HCT116 (cell line): ENCODE measurements at regions not wholly inside any gene's neighbourhood (a gene's known extent, or its start where the extent isn't known, plus 50 kb on each side); places are given as distances from the start of the nearest gene placed in this dataset.

Source experiments
- ATAC-seq: fragments of 200-7000 bp; cut with Tn5 transposase; 2 replicates; pipeline ENCODE4 v1.9.1; 2020; ENCODE audit warnings: mild to moderate bottlenecking, moderate library complexity
- BruUV-seq: library from RNA; stranded (reverse); fragments of 400-500 nt; replicated peaks from 2 replicates; lab custom pipeline; 2021; lab: Mats Ljungman, UMichigan
- CTCF ChIA-PET: fragments of 300-600 bp; sonication (Branson Sonifier 250); formaldehyde crosslinking; loops from one replicate; lab custom pipeline; 2021; ENCODE audit warnings: antibody characterized with exemption; lab: Charles Lee
- POLR2A ChIA-PET: fragments of 300-600, 350-600 bp; sonication (Branson Sonifier 250); formaldehyde crosslinking; loops from one replicate; lab custom pipeline; 2021; ENCODE audit warnings: antibody characterized with exemption; lab: Charles Lee
- RAD21 ChIA-PET, 2 experiments: fragments of 300-600 bp; sonication (Branson Sonifier 250); formaldehyde crosslinking; loops; one replicate each; lab custom pipeline; 2023; ENCODE audit warnings: low total read pairs in 2 of 2; ENCODE audit not compliant: uncharacterized antibody in 2 of 2, unreplicated experiment in 2 of 2, low non-redundant PET in 1 of 2; lab: Charles Lee
- DNase-seq: peaks from one replicate; pipeline ENCODE4 v3.0.0-alpha.2; 2010; ENCODE audit warnings: low read depth, low spot score
- H2AFZ ChIP-seq: fragments of 200-600 bp; shearing (Covaris generic), sonication (generic); 2 replicates; pipeline ENCODE4 v1.6.1; 2017; ENCODE audit warnings: low read depth, mixed run types, mixed read lengths, antibody characterized with exemption, low read length; ENCODE audit not compliant: poor library complexity, severe bottlenecking
- H3K27ac ChIP-seq: 2 replicates; pipeline ENCODE4 v1.5.1; 2012; ENCODE audit warnings: low read depth, low read length
- H3K27me3 ChIP-seq: fragments of 200-600 bp; sonication (generic); 2 replicates; pipeline ENCODE4 v1.6.1; 2016; ENCODE audit warnings: mixed run types, low read length, mixed read lengths; ENCODE audit not compliant: insufficient read depth
- H3K36me3 ChIP-seq, 2 experiments: fragments of 200-500 bp in 1 of 2; fragments of 200-600 bp in 1 of 2; sonication (Bioruptor generic) in 1 of 2; sonication (generic) in 1 of 2; 2 replicates each; pipeline versions ENCODE4 v1.5.1 to v1.6.1; 2014 to 2016; ENCODE audit warnings: low read length in 2 of 2, inconsistent platforms in 1 of 2, mixed read lengths in 1 of 2, mixed run types in 1 of 2; ENCODE audit not compliant: insufficient read depth in 2 of 2, control insufficient read depth in 1 of 2
- H3K4me1 ChIP-seq, 2 experiments: fragments of 200-600 bp in 1 of 2; sonication (generic) in 1 of 2; 2 replicates each; pipeline versions ENCODE4 v1.5.1 to v1.6.1; 2012 to 2017; ENCODE audit warnings: low read length in 2 of 2, inconsistent platforms in 1 of 2, mild to moderate bottlenecking in 1 of 2, mixed read lengths in 1 of 2, mixed run types in 1 of 2, moderate library complexity in 1 of 2; ENCODE audit not compliant: insufficient read depth in 2 of 2, control insufficient read depth in 1 of 2
- H3K4me2 ChIP-seq: fragments of 200-600 bp; sonication (generic); 2 replicates; pipeline ENCODE4 v1.6.1; 2017; ENCODE audit warnings: mixed run types, low read length, mixed read lengths
- H3K4me3 ChIP-seq, 2 experiments: fragments of 200-600 bp in 1 of 2; sonication (generic) in 1 of 2; replicated peaks in 1 of 2; 2 replicates each; pipeline ENCODE4 v1.5.1; 2011 to 2016; ENCODE audit warnings: low read length in 2 of 2, control low read depth in 1 of 2, low read depth in 1 of 2, mild to moderate bottlenecking in 1 of 2, mixed read lengths in 1 of 2, mixed run types in 1 of 2
- H3K79me2 ChIP-seq: fragments of 200-600 bp; sonication (generic); 2 replicates; pipeline ENCODE4 v1.6.1; 2017; ENCODE audit warnings: mild to moderate bottlenecking, mixed run types, low read length, moderate library complexity, mixed read lengths; ENCODE audit not compliant: insufficient read depth
- H3K9ac ChIP-seq: fragments of 200-600 bp; sonication (generic); 2 replicates; pipeline ENCODE4 v1.6.1; 2016; ENCODE audit warnings: low read length, mixed read lengths
- H3K9me2 ChIP-seq: fragments of 200-600 bp; sonication (generic), shearing (Covaris generic); 2 replicates; pipeline ENCODE4 v1.6.1; 2017; ENCODE audit warnings: mixed run types, mild to moderate bottlenecking, moderate library complexity; ENCODE audit not compliant: insufficient read depth
- H3K9me3 ChIP-seq, 2 experiments: fragments of 200-500 bp in 1 of 2; fragments of 200-600 bp in 1 of 2; sonication (Bioruptor generic) in 1 of 2; sonication (generic) in 1 of 2; 2 replicates each; pipeline ENCODE4 v1.6.1; 2014 to 2017; ENCODE audit warnings: low read length in 2 of 2, mixed read lengths in 2 of 2, inconsistent platforms in 1 of 2, low read depth in 1 of 2, mild to moderate bottlenecking in 1 of 2, mixed run types in 1 of 2, moderate library complexity in 1 of 2; ENCODE audit not compliant: control insufficient read depth in 1 of 2, insufficient read depth in 1 of 2
- H4K20me1 ChIP-seq: fragments of 200-600 bp; sonication (generic), shearing (Covaris generic); 2 replicates; pipeline ENCODE4 v1.6.1; 2017; ENCODE audit warnings: mixed run types, mild to moderate bottlenecking, moderate library complexity; ENCODE audit not compliant: insufficient read depth
- CBX3 ChIP-seq: IDR thresholded peaks from 2 replicates; pipeline ENCODE4 v1.6.1; 2012; ENCODE audit warnings: low read depth
- CEBPB ChIP-seq: IDR thresholded peaks from 2 replicates; pipeline ENCODE4 v1.6.1; 2012; ENCODE audit warnings: low read depth
- EGR1 ChIP-seq: IDR thresholded peaks from 2 replicates; pipeline ENCODE4 v1.6.1; 2012; ENCODE audit warnings: low read depth
- ELF1 ChIP-seq: IDR thresholded peaks from 2 replicates; pipeline ENCODE4 v1.6.1; 2012; ENCODE audit warnings: low read depth, borderline replicate concordance
- EZH2 ChIP-seq: fragments of 200-600 bp; sonication (generic); IDR thresholded peaks from 2 replicates; pipeline ENCODE4 v1.6.1; 2017; ENCODE audit warnings: antibody characterized with exemption, mixed run types
- FOSL1 ChIP-seq: IDR thresholded peaks from 2 replicates; pipeline ENCODE4 v1.6.1; 2012; ENCODE audit warnings: low read depth
- JUND ChIP-seq: IDR thresholded peaks from 2 replicates; pipeline ENCODE4 v1.6.1; 2012
- POLR2AphosphoS5 ChIP-seq: IDR thresholded peaks from 2 replicates; pipeline ENCODE4 v1.6.1; 2011; ENCODE audit warnings: mild to moderate bottlenecking, low read depth, low read length, moderate library complexity
- SP1 ChIP-seq: IDR thresholded peaks from 2 replicates; pipeline ENCODE4 v1.6.1; 2012; ENCODE audit warnings: low read depth
- SRF ChIP-seq: IDR thresholded peaks from 2 replicates; pipeline ENCODE4 v1.6.1; 2012; ENCODE audit warnings: low read depth
- TCF7L2 ChIP-seq: IDR thresholded peaks from 2 replicates; pipeline ENCODE4 v1.7.0; 2011; ENCODE audit warnings: borderline replicate concordance, inconsistent platforms; ENCODE audit not compliant: insufficient read depth, insufficient read length; ENCODE audit errors: extremely low read depth
- ZFX ChIP-seq: fragments of 450-650 bp; IDR thresholded peaks from 2 replicates; pipeline ENCODE4 v1.6.1; 2017
- intact Hi-C: fragments of 100-400 bp; cut with micrococcal nuclease; formaldehyde crosslinking; loops from 2 replicates; pipeline ENCODE4 v1.10.0; 2022
- TF ChIP-seq, protein P1 (sequence below): IDR thresholded peaks from 2 replicates; pipeline ENCODE4 v1.6.1; 2012
- TF ChIP-seq, protein P2 (sequence below): IDR thresholded peaks from 2 replicates; pipeline ENCODE4 v1.6.1; 2011; ENCODE audit warnings: mild to moderate bottlenecking, low read length, moderate library complexity; ENCODE audit not compliant: insufficient replicate concordance; ENCODE audit errors: extremely low read depth

DNA sequence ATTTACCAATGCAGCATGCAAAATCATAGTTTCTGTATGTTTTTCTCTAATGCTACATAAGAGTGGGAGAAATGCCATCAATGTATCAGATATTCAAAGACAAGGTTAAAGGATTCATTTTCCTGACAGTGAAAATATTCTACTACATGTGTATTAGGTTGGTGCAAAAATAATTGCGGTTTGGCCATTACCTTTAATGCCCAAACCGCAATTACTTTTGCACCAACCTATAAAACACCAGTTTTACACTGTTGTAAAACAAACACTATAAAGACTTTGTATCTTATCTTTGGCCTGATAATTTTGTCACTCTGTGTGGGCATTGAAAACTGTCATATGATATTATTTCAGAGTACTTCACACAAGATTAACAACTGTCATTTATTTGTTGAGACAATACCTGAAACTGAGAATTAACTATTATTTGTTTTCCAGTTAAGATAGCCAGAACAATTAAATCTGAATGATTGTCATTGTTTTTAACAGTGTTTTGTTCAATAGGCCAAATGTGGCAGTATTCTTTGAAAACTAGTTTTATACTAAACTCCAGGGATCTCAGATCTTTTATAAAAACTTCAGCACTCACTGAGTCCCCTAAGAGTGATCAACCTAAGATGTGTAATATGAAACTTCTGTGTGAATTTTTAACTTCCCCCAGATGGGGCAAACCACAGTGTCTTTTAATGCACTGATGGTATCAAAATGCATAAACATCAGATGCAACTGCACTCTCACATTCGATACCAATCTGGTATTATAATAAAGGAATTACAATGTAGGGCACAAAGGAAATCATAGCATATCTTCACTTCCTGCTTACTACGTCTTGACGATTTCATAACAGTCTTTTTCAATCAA lies 53.8 kb upstream of the FBN2 start:
- intact Hi-C loops, result no loop called here
- ATAC-seq (no peak), DNase-seq (no peak)
- Histone ChIP-seq H3K27ac (no peak overlapping the region), H4K20me1 (no peaks in the 10 kb centered on the region), H3K9ac (no peak overlapping the region), H3K4me2 (no peak overlapping the region), H3K36me3 (no peaks in the 10 kb centered on the region), H3K9me2 (no peaks in the 10 kb centered on the region), H3K4me3 (no peak overlapping the region), H3K9me3 (no peaks in the 10 kb centered on the region), H2AFZ (no peak overlapping the region), H3K27me3 (no peaks in the 10 kb centered on the region), H3K79me2 (no peaks in the 10 kb centered on the region), H3K4me1 (no peaks in the 10 kb centered on the region)
- no TSS peak for BruUV-seq
- ChIA-PET POLR2A (no interaction called here), CTCF (no interaction called here), RAD21 (no interaction called here)
- no peak for TF ChIP-seq SRF
- TF ChIP-seq TCF7L2, result no peak
- no peak for TF ChIP-seq SP1
- no peak for TF ChIP-seq FOSL1
- no peak for TF ChIP-seq CEBPB
- TF ChIP-seq CBX3, result no peak
- TF ChIP-seq JUND, result no peak
- no peak for TF ChIP-seq EZH2
- TF ChIP-seq POLR2AphosphoS5, result no peak
- TF ChIP-seq, protein P1, sequence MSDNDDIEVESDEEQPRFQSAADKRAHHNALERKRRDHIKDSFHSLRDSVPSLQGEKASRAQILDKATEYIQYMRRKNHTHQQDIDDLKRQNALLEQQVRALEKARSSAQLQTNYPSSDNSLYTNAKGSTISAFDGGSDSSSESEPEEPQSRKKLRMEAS, result no peak
- no peak for TF ChIP-seq ELF1

DNA sequence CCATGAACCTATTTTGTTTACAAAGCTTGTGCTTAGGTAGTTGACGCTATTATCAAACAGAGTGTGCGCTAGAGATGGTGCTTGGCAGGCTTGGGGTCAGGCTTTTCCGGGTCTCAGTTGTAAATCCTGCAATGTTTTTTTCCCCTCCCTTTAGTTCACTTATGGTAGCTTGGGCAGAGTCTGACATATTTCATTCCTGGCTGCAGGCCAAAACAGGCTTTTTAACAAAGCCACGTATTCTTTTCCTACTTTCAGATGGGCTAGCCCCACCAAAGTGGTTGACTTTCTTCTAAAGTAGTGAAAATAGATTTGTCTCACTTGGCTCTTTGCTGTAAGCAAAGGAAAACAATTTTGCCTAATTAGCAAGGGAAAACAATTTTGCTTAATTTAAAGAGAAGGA lies 58.0 kb upstream of the FBN2 start:
- no peaks in the 10 kb centered on the region for H3K27me3 ChIP-seq
- H3K27ac ChIP-seq, result no peak overlapping the region
- no peak overlapping the region for H3K4me2 ChIP-seq
- H3K79me2 ChIP-seq, result no peaks in the 10 kb centered on the region
- RAD21 ChIA-PET, result no interaction called here
- H3K9me3 ChIP-seq, result no peaks in the 10 kb centered on the region
- TF ChIP-seq, protein P2, sequence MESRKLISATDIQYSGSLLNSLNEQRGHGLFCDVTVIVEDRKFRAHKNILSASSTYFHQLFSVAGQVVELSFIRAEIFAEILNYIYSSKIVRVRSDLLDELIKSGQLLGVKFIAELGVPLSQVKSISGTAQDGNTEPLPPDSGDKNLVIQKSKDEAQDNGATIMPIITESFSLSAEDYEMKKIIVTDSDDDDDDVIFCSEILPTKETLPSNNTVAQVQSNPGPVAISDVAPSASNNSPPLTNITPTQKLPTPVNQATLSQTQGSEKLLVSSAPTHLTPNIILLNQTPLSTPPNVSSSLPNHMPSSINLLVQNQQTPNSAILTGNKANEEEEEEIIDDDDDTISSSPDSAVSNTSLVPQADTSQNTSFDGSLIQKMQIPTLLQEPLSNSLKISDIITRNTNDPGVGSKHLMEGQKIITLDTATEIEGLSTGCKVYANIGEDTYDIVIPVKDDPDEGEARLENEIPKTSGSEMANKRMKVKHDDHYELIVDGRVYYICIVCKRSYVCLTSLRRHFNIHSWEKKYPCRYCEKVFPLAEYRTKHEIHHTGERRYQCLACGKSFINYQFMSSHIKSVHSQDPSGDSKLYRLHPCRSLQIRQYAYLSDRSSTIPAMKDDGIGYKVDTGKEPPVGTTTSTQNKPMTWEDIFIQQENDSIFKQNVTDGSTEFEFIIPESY, result no peak
- TF ChIP-seq EGR1 (no peak), ZFX (no peak)
- no peaks in the 10 kb centered on the region for H3K36me3 ChIP-seq
- H3K4me3 ChIP-seq, result no peak overlapping the region
- no peak overlapping the region for H2AFZ ChIP-seq
- H3K9ac ChIP-seq, result no peak overlapping the region
- ATAC-seq, result no peak
- CTCF ChIA-PET, result no interaction called here
- DNase-seq, result no peak
- POLR2A ChIA-PET, result no interaction called here
- no peaks in the 10 kb centered on the region; the same call in 1 of the 2 replicates for H3K9me2 ChIP-seq
- no peaks in the 10 kb centered on the region for H4K20me1 ChIP-seq
- H3K4me1 ChIP-seq, result no peaks in the 10 kb centered on the region
- intact Hi-C loops, result no loop called here
- no TSS peak for BruUV-seq
